GM18505 (cell line): ENCODE measurements at regions not wholly inside any gene's neighbourhood (a gene's known extent, or its start where the extent isn't known, plus 50 kb on each side); places are given as distances from the start of the nearest gene placed in this dataset.

ENCODE experiments used
- ATAC-seq: cut with Tn5 transposase; IDR thresholded peaks from one replicate; pipeline ENCODE4 v1.9.1; 2021; ENCODE audit not compliant: unreplicated experiment
- POLR2A ChIP-seq: IDR thresholded peaks from 4 replicates; pipeline ENCODE4 v1.6.1; 2011; ENCODE audit warnings: borderline replicate concordance; ENCODE audit not compliant: insufficient read depth, insufficient read length; ENCODE audit errors: extremely low read depth

- ATAC-seq: no peak
- no peak for TF ChIP-seq POLR2A
These were observed 534.6 kb upstream of the ATP11B start for GRCh38 chr3:182258538-182259177.

GRCh38 chr3:182259579-182259978, 533.7 kb upstream of the ATP11B start:
- ATAC-seq: no peak
- no peak for TF ChIP-seq POLR2A

DNA sequence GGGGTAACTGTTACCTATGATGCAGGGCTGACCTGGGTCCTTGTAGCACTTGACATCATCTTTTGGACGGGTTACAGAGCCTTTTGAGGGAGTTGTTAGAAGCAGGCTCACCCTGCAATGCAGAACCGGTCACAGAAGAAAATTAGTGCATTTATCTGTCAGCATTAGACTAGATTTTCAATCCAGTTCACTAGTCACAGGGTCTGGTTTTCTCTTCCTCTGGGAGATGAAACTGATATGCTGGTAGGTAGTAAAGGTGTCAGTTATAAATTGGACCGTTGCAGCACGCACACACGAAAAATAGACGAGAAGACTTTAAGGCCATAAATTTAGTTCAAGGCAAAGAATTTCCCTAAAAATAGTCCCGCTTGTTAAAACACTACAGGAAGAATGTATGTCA, 532.3 kb upstream of the ATP11B start:
- no peak for ATAC-seq
- TF ChIP-seq POLR2A: no peak

GRCh38 chr3:182268711-182269110, 524.6 kb upstream of the ATP11B start:
- TF ChIP-seq POLR2A: no peak
- no peak for ATAC-seq

GRCh38 chr3:182276512-182276911, 516.8 kb upstream of the ATP11B start:
- ATAC-seq: no peak
- no peak for TF ChIP-seq POLR2A

DNA sequence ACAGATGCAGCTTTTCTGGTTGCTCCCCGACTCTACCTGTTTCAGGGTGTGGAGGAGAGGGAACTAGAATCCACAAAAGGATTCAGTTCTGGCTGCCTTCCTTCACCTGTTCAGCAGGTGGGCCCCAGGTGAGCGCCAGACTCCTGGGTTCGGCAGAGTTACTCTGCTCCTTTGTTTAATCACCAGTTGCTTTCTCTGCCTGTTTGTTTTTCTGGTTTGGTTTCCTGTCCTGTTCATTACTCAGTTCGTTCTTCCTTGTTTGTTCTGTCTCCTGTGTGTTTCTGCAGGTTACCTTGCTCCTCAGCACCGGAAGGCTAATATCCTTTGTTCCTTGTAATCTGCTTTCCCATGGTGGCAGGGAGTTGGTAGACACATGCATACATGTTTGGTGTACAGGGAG, 508.5 kb upstream of the ATP11B start:
- TF ChIP-seq POLR2A: no peak
- no peak for ATAC-seq

- no peak for ATAC-seq
- TF ChIP-seq POLR2A: no peak
These were observed 500.7 kb upstream of the ATP11B start for GRCh38 chr3:182292591-182292990.

DNA sequence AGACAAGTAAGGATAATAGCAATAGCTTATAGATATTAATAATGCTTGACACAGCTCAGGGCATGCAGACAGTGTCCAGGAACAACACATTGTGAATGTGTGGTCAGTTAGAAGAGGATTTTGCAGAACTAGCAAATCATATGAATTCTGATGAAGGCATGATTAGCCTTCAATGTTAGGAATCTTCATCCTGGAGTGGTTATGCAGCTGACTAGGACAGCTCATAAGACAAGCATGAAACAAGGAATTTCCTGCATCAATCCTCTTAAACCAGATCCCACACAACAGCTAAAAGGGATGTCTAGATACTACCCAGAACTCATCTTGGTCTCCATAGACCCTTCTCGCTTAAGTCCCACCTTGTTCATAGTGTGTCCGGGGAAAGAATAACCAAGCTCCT, 499.0 kb upstream of the ATP11B start:
- no peak for TF ChIP-seq POLR2A

DNA sequence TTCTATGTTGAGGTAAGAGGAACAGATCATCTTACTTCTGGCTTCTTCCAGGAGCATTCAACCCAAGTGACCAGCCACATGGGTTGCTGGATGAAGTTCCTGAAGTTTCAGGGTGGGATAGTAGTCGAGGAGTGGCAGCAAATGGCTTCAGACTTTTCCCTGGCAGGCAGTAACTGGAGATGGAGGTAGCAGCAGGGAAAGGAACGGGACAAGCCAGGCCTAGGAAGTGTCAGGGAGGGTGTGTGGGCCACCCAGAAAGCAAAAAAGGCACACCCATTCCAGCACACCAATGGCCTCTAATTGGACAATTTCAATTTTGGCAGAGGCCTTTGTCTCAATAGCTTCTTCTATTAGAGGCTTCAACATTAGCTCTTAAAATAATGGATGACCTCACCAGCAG, 498.6 kb upstream of the ATP11B start:
- no peak for TF ChIP-seq POLR2A
- ATAC-seq: no peak

More for the DNA sequence above, 499.0 kb upstream of the ATP11B start:
- ATAC-seq: no peak

- no peak for TF ChIP-seq POLR2A
- ATAC-seq: no peak
These were observed 493.0 kb upstream of the ATP11B start for GRCh38 chr3:182300266-182300665.

DNA sequence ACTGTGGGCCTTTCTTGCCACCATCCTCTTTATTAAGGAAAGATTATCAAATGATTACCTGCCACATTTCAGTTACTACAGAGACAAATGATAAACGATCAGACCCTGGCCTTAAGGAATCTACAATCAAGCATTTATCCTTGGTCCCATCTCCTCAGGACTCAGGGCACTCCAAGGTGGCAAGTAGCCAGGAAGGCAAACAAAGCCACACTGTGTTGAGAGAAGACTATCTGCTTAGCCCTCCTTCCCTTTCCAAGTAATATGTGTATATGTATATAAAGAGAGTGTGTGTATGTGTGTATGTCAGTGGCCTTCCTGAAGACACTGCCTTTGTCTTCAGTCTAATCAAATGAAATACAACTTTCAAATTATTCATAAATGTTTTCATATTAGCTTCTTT, 490.1 kb upstream of the ATP11B start:
- no peak for TF ChIP-seq POLR2A
- ATAC-seq: no peak

DNA sequence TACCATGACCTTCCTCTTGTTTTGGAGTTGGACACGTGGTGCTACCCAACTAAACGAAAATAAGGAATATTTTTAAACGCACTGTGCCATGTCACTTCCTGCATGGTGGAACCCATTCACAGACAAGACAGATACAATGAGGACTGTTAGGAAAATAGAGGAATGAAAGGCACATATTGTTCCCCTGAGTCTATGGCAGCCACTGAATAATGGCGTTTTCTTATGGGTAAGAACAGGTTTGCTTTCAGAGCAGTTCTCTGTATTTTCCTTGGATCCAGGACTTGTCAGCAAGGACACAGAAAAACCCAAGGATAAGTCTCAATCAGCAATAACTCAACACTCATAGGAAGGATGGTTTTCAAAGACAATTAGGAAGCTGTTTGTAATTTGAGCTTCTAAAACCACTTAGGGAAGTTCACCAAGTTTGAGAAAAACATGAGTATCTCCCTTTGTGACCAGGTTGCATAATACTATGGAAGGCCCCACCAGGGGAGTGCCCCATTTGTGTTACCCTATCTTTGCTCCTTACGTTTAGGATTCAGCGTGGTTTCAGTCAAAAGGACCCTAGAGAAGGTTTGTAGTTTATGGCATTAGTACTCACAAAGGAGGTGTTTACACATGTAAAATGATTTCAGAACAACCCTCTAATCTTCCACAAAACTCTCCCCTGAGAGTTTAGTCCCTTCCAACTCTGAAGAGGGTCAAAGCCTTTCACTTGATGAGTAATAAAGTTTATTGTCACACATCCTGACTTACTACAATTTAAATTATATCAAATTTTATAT, 487.2 kb upstream of the ATP11B start:
- no peak for ATAC-seq
- no peak for TF ChIP-seq POLR2A

DNA sequence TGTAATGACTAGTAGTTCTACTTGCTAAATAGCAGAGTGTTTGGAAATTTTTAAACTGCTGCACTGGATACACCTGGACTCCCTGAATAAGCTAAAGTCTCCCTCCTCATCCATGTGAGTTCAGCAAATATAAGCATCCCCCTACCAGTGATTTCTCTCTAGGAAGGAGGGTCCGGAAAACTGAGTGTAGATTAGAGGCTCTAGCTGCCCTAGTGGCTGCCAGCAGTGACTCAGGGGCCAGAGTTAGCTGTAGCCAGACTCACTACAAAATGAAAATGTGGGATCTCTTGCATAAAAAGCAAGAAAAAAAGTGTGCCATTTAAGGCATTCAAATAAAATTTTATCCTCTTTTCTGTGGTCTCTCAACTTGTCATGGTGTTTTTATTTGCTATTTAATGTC, 485.0 kb upstream of the ATP11B start:
- ATAC-seq: no peak
- TF ChIP-seq POLR2A: no peak

GRCh38 chr3:182309120-182309519, 484.2 kb upstream of the ATP11B start:
- no peak for TF ChIP-seq POLR2A

More at GRCh38 chr3:182309120-182309519, 484.2 kb upstream of the ATP11B start:
- ATAC-seq: no peak
